ENCODE measurements at regions not wholly inside any gene's neighbourhood (a gene's known extent, or its start where the extent isn't known, plus 50 kb on each side); places are given as distances from the start of the nearest gene placed in this dataset.
"Not testable (repeated sequence)": the region's sequence is repeated elsewhere in the genome, so short reads cannot be mapped to it uniquely, and the experiment has no call there.

DNA sequence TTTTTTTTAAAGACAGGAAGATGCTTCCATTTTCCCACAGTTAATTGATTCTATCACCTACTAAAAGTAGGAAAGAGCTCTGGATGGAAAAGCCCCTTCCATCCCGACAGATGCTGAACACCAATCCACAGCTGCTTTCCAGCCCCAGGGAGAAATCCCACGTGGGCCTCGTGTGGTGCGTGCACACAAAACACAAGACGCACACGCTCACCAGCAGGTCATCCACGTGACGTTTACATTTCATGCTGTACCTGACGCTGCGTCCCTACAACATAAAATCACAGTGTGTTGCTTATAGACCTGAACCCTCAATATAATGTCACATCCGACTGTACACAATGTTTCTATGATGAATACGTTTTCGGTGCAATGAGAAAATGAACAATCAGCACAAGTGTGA, 50.2 kb upstream of the DACT2 start:
- DNase-seq, result no peak

DNA sequence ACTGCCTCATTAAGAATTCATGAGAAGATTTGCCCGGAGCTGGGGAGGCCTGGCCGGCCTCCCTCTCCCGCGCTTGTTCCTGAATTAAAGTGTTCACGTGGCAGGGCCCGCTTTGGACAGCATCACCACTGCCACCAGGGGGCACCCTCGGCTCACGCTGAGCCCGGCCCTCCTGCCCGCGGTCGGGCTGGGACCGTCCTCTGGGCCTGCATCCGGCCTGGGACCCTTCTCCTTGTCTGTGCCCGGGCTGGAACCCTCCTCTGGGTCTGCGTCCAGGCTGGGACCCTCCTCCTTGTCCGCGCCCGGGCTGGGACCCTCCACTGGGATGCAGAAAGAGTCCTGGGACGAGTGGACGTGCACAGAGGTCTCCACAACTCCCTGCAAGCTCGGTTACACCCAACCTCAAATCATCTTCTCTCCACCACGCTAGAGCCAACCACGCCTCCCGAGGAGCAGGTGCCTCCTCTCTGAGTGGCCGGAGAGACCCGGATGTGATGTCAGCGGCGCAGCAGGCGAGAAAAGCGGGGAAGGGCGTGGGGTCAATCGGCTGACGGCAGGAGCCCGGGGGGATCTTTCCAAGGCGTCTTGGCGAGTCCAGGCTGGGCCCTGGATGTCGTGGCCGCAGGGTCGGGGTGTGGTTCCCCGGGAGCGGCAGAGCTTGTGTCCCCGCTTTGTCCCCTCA, 50.9 kb upstream of the DACT2 start:
- DNase-seq, result peak; percentile 76

DNA sequence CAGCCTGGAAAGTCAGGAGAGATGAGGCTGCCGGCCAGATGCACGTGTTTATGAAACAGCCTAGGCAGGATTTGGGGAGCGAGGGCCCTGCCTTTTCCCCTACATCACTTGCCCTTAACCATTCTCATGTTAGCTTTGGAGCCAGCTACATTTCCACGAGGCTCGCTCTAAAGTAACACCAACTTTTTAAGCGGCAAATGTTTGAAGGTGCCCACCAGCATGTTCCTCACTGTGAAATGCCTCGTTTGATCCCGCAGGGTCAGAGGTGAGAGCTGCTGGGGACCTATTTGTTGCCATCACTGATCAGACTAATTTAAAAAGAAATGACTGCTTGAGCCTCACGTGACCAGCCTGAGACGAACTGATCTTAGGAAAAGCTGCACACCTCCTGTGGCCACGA, 51.6 kb upstream of the DACT2 start:
- no peak for DNase-seq

DNA sequence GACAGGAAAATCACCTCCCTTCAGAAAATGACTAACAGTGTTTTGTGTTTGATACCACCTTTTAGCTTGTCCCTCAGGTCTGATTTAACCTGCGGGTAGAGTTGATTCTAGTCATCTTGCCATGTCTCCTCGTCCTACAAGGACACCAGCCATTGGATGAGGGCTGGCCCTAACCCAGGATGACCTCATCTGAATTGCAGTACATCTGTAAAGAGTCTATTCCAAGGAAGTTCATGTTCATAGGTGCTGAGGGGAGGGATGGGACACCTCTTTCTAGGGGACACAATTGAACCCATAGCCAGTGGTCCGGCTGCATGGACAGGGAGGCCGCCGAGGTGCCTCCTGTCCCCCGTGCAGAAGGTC, 52.0 kb upstream of the DACT2 start:
- DNase-seq, result no peak

DNA sequence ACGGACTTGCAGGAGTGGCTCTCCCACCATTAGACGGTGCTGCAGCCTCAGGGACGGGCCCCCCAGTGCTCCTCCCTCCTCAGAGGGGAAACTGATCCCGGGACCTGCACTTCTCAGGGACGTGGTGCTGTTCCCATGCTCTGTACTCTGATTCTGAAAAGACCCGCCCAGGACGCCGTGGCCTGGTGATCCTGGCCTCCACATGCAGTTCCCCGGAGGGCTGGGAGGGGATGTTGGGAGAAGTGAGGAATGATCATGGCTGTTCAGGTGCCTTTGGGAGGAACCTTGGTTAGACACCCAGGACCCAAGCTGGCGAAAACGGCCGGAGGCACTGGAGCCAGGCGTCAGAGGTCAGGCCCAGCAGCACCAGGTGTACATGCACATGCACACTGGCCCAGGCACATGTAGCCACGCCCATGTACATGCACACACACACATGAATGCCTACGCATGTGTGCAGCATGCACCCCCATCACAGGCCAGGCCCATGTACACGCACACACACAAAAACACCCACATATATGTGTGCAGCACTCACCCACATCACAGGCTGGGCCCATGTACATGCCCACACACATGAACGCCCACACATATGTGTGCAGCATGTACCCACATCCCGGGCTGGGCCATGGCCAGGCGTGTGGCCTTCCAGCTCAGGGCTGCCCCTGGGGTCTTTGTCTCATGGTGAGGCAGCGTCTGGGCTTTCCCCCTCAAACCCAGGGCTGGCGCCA, 52.6 kb upstream of the DACT2 start:
- DNase-seq, result no peak

DNA sequence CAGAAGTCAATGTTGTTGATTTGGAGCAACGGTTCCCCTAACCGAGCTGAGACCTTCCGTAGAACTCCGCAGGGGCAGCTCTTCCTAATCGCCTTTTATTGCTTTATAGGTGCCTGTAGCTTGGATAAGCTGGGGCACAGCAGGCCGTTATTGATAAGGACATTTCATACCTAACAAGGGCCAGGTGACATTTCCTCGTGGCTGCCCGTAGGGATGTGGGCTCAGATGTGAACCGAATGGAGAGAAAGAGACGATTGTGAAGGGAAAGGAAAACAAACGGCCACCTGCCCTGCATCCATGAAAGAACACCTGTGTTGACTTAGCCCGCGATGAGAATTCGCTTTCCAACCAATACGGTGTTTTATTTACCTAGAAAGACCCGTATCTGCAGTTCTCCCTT, 53.3 kb upstream of the DACT2 start:
- peak; percentile 99 for DNase-seq

DNA sequence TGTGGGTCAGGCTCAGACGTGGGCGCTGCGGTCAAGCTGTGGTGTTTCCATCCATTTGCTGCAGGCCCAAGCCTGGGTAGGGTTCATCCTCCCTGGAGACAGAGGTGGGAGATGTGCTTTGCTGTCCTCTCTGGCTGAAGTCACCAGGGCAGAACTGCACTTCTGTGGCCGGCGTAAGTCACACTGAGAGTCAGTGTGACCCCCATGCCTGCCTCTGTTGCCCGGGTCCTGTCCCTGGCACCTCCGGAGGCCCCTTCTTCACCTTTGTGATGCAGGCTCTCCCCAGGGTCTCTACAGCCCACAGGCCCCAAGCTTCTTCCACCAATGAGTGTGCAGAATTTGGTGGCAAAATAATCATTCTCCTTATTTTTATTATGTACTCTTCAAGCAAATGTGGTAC, 53.8 kb upstream of the DACT2 start:
- no peak for DNase-seq

DNA sequence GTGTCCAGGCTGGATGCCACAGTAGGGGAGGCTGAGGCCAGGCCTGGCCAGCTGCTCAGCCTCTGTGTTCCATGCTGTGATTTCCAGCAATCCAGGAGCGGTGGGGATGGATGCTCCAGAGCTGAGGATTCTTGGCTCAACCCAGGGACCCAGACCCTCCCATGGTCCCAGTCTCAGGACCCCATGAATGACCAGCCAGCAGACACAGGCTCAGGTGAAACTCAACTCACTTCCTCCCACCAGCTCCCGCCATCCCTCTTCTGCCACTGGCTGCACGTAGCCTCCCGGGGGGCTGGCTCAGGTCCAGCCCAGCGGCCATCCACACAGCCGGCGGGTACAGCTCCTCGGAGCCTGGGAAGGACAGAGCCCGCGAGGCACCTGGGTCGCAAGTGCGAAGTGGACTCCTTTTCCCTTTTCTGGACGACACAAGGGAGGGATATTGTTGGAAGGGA, 54.5 kb upstream of the DACT2 start:
- DNase-seq, result peak; percentile 62

DNA sequence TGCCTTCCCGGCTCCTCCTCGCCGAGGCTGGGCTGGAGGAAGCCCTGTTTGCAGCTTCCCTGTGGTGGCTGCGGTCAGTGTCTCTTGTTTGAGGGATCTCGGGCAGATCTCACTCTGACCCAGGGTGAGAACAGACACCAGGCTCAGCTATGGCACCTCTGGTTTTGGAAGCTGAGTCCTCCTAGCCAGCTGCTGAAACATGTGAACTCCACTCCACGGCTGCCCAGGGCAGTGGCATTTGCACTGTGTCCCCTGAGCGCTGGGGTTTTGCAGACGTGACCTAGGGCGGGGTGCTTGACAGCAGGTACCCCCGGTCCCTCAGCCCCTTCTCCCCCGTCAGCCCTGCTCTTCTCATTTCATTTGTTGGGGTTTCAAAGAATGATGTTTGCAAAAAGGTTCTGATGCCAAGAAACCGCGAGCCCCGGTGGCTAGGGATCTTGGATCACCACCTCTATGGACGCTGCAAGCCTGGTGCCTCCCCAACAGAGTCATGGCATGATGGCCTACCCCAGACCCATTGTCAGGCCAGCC, 55.0 kb upstream of the DACT2 start:
- no peak for DNase-seq

DNA sequence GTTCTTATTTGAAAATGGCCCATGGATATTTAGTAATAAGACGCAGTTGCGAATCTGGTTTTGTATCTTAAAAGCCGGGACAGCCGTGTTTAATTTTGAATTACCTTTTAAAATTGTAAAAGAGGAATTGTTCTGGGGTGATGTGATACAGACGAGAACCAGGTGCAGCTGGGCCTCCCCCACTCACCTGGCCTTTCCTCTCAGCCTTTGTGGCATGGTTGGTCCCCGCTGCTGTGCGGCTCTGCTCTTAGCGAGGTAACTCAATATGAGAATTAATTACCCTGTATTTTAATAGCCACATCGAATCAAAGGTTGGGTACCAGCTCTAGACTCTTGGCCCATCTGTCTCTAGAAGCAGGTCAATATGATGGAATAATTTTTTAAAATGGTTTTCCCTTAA, 56.5 kb upstream of the DACT2 start:
- DNase-seq, result peak; percentile 58

DNA sequence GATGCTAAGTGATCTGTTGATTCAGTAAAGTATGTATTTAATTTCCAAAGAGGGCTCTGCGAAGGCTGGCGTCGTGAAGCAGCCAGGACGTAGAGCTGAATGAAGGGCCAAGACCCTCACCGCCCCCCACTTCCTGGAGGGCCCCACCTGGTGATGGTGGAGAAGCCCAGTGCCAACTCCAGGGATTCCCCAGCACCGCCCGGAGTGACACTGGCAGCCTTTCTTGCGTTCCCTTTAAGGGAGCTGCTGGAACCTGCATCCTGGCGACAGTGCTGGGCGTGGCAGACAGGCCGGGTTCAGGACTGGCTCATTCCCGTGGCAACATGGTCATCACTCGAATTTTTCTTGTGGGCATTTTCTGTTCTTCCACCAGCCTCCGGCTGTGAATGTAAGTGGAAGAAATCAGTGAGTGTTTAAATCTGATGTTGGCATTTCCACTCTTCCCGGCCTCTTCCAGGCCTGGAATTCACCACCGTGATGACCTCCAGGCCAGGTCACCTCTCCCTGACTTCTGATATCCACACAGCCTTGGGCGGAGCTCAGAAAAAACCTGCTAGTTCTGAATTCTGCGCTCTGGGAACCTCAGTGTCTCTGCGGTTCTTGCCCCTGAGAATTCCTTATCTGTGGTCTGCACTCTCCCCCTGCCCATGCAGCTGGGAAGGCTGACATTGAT, 57.4 kb upstream of the DACT2 start:
- DNase-seq, result no peak

DNA sequence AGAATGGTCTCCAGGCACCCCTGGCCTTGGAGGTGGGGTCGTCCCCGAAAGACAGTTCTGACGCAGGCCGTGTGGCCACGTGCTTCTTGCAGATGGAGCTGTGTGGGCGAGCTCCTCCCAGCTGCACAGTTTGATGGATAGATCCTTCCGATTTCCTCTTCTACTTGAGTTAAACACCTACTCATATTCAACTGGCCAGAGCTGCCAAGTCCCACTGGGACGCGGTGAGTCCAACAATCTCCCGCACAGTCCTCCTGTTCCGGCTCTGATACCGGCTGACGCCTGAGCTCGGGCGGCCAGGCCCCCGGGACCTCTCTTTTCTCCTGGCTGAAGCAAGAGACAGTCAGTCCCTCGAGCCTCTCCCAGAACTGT, 57.9 kb upstream of the DACT2 start:
- DNase-seq, result no peak

DNA sequence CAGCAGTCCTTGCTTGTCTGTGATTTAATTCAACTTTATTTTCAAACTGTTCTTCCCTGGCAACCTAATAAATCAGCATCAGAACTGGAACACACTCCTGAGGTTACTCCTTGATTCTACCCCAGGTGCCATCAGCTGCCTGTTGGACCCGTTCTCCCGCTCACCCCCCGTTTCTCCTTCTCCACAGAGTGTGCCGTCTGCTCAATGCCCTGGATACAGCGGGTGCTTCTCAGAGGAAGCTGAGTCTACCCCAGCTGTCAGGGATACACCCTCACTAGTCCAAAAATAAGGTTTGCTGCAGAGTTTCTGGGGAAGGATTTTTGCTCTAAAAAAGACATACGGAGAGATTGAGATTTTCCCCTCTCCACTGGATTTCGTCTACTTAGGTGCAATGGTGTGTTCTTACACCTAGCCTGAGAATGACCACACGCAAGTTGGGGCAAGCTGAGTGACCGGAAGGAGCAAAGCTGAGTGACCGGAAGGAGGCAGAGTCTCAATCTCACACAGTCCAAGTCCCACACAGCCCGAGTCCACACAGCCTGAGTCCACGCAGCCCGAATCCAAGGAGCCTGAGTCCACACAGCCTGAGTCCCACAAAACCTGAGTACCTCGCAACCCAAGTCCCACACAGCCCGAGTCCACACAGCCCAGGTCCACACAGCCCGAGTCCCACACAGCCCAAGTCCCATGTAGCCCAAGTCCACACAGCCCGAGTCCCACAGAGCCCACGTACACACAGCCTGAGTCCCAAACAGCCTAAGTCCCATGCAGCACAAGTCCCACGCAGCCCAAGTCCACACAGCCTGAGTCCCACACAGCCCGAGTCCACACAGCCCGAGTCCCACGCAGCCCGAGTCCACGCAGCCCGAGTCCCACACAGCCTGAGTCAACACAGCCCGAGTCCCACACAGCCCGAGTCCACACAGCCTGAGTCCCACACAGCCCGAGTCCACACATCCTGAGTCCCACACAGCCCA, 58.6 kb upstream of the DACT2 start:
- no peak for DNase-seq

DNA sequence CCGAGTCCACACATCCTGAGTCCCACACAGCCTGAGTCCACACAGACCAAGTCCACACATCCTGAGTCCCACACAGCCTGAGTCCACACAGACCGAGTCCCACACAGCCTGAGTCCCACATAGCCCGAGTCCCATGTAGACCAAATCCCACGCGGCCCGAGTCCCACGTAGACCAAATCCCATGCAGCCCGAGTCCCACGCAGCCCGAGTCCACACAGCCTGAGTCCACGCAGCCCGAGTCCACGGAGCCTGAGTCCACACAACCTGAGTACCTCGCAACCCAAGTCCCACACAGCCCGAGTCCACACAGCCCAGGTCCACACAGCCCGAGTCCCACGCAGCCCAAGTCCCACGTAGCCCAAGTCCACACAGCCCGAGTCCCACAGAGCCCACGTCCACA, 60.0 kb upstream of the DACT2 start:
- not testable (repeated sequence) for DNase-seq

DNA sequence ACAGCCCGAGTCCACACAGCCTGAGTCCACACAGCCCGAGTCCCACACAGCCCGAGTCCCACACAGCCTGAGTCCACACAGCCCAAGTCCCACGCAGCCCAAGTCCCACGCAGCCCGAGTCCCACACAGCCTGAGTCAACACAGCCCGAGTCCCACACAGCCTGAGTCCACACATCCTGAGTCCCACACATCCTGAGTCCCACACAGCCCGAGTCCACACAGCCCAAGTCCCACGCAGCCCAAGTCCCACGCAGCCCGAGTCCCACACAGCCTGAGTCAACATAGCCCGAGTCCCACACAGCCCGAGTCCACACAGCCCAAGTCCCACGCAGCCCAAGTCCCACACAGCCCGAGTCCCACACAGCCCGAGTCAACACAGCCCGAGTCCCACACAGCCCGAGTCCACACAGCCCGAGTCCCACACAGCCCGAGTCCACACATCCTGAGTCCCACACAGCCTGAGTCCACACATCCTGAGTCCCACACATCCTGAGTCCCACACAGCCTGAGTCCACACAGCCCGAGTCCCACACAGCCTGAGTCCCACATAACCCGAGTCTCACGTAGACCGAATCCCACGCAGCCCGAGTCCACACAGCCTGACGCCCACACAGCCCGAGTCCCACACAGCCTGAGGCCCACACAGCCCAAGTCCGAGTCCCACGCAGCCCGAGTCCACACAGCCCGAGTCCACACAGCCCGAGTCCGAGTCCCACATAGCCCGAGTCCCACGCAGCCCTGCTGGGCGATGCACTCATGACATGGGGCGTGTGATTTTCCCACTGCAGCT, 60.6 kb upstream of the SMOC2 start:
- DNase-seq, result not testable (repeated sequence)

DNA sequence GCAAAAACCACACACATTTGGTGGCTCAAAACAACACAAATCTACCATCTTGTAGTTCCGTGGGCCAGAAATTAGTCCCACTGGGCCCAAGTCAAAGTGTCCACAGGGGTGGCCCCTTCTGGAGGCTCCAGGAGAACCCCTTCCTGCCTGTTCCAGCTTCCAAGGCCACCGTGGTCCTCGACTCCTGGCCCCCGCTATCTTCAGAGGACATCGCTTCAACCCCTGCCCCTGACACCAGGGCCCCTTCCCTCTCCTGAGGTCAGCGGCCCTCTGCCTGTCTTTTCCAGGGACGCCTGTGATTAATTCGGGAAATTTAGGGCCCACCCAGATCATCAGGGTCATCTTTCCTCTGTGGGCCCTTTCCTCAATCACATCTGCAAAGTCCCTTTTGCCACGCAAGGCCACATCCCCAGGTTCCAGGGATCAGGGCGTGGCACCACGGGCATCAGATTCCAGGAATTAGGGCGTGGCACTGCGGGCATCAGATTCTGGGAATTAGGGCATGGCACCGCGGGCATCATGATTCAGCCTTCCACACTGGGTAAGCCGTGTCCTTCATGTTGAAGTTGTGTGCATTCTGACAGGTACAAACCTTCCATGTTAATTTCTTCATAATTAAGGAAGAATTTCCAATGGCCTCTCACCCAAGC, 59.9 kb upstream of the SMOC2 start:
- DNase-seq, result no peak

DNA sequence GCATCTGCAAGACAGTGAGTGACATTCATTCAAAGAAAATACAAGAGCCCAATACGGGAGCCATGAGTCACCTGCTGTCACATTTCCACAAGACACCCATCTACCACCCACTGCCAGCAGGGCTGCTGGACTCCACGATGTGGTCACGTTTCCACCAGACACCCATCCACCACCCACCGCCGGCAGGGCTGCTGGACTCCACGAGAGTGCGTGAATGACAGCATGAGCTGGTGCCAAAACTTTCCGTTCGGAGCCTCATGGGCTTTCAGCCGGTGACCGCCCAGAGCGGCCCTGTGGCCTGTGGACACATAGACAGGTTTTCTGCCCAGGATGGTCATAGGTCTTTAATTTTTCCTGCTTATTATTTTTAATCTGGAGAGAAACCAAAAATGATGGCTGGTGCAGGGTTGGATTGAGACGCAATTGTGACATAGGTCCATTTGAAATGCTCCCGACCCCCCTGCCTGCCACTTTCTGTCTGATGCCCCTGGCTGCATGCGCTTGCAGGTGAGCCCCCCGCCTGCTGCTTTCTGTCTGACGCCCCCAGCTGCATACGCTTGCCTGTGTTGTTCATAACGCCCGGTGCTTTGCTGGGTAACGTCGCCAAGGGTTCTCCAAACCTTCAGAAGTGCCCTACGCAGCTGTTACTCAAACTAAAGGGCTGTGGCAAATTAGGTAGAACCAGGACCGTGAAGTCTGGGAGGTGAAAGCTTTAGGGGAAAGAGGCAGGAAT, 59.1 kb upstream of the SMOC2 start:
- no peak for DNase-seq

DNA sequence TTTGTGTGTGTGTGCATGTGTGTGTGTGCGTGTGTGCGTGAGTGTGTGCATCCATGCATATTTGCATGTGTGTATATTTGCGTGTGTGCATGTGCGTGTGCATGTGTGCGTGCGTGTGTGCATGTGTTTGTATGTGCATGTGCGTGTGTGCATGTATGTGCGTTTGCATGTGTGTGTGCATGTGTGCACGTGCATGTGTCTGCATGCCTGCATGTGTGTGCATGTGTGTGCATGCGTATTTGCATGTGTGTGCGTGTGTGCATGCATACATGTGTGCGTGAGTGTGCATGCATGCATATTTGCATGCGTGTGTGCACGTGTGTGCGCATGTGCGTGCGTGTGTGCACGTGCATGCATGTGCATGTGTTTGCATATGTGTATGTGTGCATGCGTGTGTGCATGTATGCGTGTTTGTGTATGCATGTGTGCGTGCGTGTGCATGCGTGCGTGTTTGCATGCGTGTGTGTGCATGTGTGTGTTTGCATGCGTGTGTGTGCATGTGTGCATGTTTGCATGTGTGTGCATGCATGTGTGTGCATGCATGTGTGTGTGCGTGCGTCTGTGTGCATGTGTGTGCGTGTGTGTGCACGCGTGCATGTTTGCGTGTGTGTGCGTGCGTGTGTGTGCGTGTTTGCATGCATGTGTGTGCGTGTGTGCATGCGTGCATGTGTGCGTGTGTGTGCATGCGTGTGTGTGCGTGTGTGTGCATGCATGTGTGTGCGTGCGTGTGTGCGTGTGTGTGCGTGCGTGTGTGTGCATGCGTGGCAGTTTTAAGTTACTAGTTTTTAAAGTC, 57.7 kb upstream of the SMOC2 start:
- no peak for DNase-seq
